ENCODE measurements at regions not wholly inside any gene's neighbourhood (a gene's known extent, or its start where the extent isn't known, plus 50 kb on each side); places are given as distances from the start of the nearest gene placed in this dataset.
"Not testable (repeated sequence)": the region's sequence is repeated elsewhere in the genome, so short reads cannot be mapped to it uniquely, and the experiment has no call there.

DNA sequence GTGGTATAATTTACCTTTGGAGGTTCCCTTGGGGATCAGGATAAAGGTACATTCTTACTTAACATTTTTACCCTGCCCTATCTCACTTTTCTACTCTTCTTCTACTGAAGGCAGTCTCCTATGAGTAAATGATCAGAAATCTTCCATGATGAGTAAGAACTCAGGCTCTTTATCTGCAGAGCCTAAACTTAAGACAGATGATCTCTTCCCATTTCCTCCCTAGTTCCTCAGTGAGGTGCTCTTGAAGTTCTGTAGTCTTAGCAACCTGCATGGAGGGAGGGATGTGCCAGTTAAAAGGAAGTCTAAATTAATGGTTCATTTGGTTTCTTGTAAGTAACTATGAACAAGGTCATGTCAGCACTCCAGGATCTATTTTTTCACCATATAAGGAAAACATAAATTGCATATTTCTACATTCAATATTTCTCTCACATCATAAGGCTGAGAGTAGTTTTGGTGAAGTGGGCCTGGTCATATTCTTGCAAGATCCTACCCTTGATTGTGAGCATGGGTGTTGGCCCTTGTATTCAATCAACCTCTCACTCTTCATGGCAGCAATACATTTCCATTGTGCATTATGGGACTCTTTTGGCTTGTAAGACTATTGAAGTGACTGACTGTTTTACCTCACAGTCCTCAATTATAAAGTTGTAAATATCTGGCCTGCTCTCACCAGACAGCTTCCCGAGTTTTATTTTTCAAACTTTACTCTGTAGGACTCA lies 295.5 kb downstream of the SLC7A11 start:
- Histone ChIP-seq H3K9me1 (replicated peaks; ENCODE audit: control insufficient read depth, extremely low read depth, insufficient read depth, low read length) (no peaks in the 10 kb centered on the region), H3K9ac (replicated peaks; ENCODE audit: extremely low read depth, insufficient read depth, low read length) (no peak overlapping the region), H3K4me1 (ENCODE audit: control insufficient read depth, extremely low read depth, insufficient read depth, low read length) (no peaks in the 10 kb centered on the region), H3K4me3 (replicated peaks in 1 of 3; ENCODE audit: insufficient read depth in 1 of 3, low read depth in 1 of 3, low read length in 3 of 3) (no peak overlapping the region), H3K36me3 (ENCODE audit: control insufficient read depth in 2 of 2, extremely low read depth in 1 of 2, insufficient read depth in 2 of 2, low read length in 2 of 2) (no peaks in the 10 kb centered on the region), H3K27me3 (ENCODE audit: control insufficient read depth in 2 of 2, insufficient read depth in 2 of 2, low read length in 2 of 2) (no peaks in the 10 kb centered on the region), H3K4me2 (ENCODE audit: insufficient read depth, low read length) (no peak overlapping the region), H4K20me1 (replicated peaks; ENCODE audit: control insufficient read depth, extremely low read depth, insufficient read depth, low read length) (no peaks in the 10 kb centered on the region), H2AFZ (ENCODE audit: low read depth, low read length) (no peak overlapping the region), H3K27ac (ENCODE audit: insufficient read depth, low read depth, low read length) (no peak overlapping the region), H3K79me2 (ENCODE audit: control insufficient read depth, insufficient read depth, low read length) (no peaks in the 10 kb centered on the region), H3K9me3 (replicated peaks; ENCODE audit: control insufficient read depth, insufficient read depth, low read length) (no peaks in the 10 kb centered on the region)
- TF ChIP-seq JUN (IDR thresholded peaks at IDR 0.05; ENCODE audit: borderline replicate concordance, insufficient read depth, insufficient read length, low read depth) (no peak), GATA2 (IDR thresholded peaks at IDR 0.05; ENCODE audit: insufficient read depth, insufficient read length, low read depth, low read length) (no peak), POLR2A (IDR thresholded peaks at IDR 0.05; ENCODE audit: low read depth, low read length) (no peak), FOS (IDR thresholded peaks at IDR 0.05; ENCODE audit: borderline replicate concordance, insufficient read depth, low read length) (no peak), POLR2AphosphoS5 (IDR thresholded peaks at IDR 0.05; ENCODE audit: insufficient read depth, low read depth, low read length) (no peak), EZH2 (IDR thresholded peaks at IDR 0.05; ENCODE audit: borderline replicate concordance, low read depth, low read length, severe bottlenecking) (no peak), MYC (IDR thresholded peaks at IDR 0.05; ENCODE audit: low read depth, low read length) (no peak)
- TF ChIP-seq, protein P1, sequence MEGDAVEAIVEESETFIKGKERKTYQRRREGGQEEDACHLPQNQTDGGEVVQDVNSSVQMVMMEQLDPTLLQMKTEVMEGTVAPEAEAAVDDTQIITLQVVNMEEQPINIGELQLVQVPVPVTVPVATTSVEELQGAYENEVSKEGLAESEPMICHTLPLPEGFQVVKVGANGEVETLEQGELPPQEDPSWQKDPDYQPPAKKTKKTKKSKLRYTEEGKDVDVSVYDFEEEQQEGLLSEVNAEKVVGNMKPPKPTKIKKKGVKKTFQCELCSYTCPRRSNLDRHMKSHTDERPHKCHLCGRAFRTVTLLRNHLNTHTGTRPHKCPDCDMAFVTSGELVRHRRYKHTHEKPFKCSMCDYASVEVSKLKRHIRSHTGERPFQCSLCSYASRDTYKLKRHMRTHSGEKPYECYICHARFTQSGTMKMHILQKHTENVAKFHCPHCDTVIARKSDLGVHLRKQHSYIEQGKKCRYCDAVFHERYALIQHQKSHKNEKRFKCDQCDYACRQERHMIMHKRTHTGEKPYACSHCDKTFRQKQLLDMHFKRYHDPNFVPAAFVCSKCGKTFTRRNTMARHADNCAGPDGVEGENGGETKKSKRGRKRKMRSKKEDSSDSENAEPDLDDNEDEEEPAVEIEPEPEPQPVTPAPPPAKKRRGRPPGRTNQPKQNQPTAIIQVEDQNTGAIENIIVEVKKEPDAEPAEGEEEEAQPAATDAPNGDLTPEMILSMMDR (IDR thresholded peaks at IDR 0.05; ENCODE audit: extremely low read depth in 1 of 2, insufficient read depth in 1 of 2, low read depth in 1 of 2, low read length in 2 of 2), result no peak
- TF ChIP-seq, protein P2, sequence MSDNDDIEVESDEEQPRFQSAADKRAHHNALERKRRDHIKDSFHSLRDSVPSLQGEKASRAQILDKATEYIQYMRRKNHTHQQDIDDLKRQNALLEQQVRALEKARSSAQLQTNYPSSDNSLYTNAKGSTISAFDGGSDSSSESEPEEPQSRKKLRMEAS (IDR thresholded peaks at IDR 0.05; ENCODE audit: insufficient read depth, insufficient read length), result no peak
- FAIRE-seq, result no peak
- ChIA-PET CTCF (no interaction called here), POLR2A (no interaction called here)
- BruUV-seq (replicated peaks), result no TSS peak
- intact Hi-C loops (cut with micrococcal nuclease), result no loop called here
- dilution Hi-C loops (cut with MboI; ENCODE audit: extremely low pct_ligation_motif_present, low sequenced_read_pairs), result no loop called here
- DNase-seq (ENCODE audit: low read depth, low spot score), result no peak

DNA sequence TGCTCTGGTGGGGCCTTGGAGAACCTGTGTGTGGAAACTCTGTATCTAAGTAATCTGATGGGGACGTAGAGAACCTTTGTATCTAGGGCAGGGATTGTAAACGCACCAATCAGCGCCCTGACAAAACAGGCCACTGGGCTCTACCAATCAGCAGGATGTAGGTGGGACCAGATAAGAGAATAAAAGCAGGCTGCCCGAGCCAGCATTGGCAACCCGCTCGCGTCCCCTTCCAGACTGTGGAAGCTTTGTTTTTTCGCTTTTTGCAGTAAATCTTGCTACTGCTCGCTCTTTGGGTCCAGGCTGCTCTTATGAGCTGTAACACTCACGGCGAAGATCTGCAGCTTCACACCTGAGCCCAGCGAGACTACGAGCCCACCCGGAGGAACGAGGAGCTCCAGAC lies 299.3 kb downstream of the SLC7A11 start:
- H2AFZ ChIP-seq (ENCODE audit: low read depth, low read length); H3K79me2 ChIP-seq (ENCODE audit: control insufficient read depth, insufficient read depth, low read length); dilution Hi-C loops (cut with MboI; ENCODE audit: extremely low pct_ligation_motif_present, low sequenced_read_pairs); CTCF ChIA-PET; H3K4me1 ChIP-seq (ENCODE audit: control insufficient read depth, extremely low read depth, insufficient read depth, low read length); H3K9me3 ChIP-seq (replicated peaks; ENCODE audit: control insufficient read depth, insufficient read depth, low read length); H3K27me3 ChIP-seq (ENCODE audit: control insufficient read depth in 2 of 2, insufficient read depth in 2 of 2, low read length in 2 of 2); H3K4me3 ChIP-seq (replicated peaks in 1 of 3; ENCODE audit: insufficient read depth in 1 of 3, low read depth in 1 of 3, low read length in 3 of 3); FAIRE-seq; H3K9me1 ChIP-seq (replicated peaks; ENCODE audit: control insufficient read depth, extremely low read depth, insufficient read depth, low read length); H3K9ac ChIP-seq (replicated peaks; ENCODE audit: extremely low read depth, insufficient read depth, low read length); H3K36me3 ChIP-seq (ENCODE audit: control insufficient read depth in 2 of 2, extremely low read depth in 1 of 2, insufficient read depth in 2 of 2, low read length in 2 of 2); H3K27ac ChIP-seq (ENCODE audit: insufficient read depth, low read depth, low read length); intact Hi-C loops (cut with micrococcal nuclease); DNase-seq (ENCODE audit: low read depth, low spot score); H4K20me1 ChIP-seq (replicated peaks; ENCODE audit: control insufficient read depth, extremely low read depth, insufficient read depth, low read length); H3K4me2 ChIP-seq (ENCODE audit: insufficient read depth, low read length); BruUV-seq (replicated peaks); POLR2A ChIA-PET: not testable (repeated sequence)

DNA sequence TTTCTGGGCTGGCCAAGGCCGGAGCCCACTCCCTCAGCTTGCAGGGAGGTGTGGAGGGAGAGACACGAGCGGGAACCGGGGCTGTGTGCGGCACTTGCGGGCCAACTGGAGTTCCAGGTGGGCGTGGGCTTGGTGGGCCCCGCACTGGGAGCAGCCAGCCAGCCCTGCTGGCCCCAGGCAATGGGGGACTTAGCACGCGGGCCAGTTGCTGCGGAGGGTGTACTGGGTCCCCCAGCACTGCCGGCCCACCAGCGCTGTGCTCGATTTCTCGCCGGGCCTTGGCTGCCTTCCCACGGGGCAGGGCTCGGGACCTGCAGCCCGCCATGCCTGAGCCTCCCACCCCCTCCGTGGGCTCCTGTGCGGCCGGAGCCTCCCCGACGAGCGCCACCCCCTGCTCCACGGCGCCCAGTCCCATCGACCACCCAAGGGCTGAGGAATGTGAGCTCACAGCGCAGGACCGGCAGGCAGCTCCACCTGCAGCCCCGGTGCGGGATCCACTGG lies 300.1 kb downstream of the SLC7A11 start:
- H3K27me3 ChIP-seq (ENCODE audit: control insufficient read depth in 2 of 2, insufficient read depth in 2 of 2, low read length in 2 of 2); H4K20me1 ChIP-seq (replicated peaks; ENCODE audit: control insufficient read depth, extremely low read depth, insufficient read depth, low read length); H3K79me2 ChIP-seq (ENCODE audit: control insufficient read depth, insufficient read depth, low read length); intact Hi-C loops (cut with micrococcal nuclease); H3K4me2 ChIP-seq (ENCODE audit: insufficient read depth, low read length); H2AFZ ChIP-seq (ENCODE audit: low read depth, low read length); dilution Hi-C loops (cut with MboI; ENCODE audit: extremely low pct_ligation_motif_present, low sequenced_read_pairs); FAIRE-seq; H3K36me3 ChIP-seq (ENCODE audit: control insufficient read depth in 2 of 2, extremely low read depth in 1 of 2, insufficient read depth in 2 of 2, low read length in 2 of 2); H3K4me3 ChIP-seq (replicated peaks in 1 of 3; ENCODE audit: insufficient read depth in 1 of 3, low read depth in 1 of 3, low read length in 3 of 3); DNase-seq (ENCODE audit: low read depth, low spot score); H3K9me1 ChIP-seq (replicated peaks; ENCODE audit: control insufficient read depth, extremely low read depth, insufficient read depth, low read length); H3K9me3 ChIP-seq (replicated peaks; ENCODE audit: control insufficient read depth, insufficient read depth, low read length); H3K27ac ChIP-seq (ENCODE audit: insufficient read depth, low read depth, low read length); H3K4me1 ChIP-seq (ENCODE audit: control insufficient read depth, extremely low read depth, insufficient read depth, low read length); CTCF ChIA-PET; BruUV-seq (replicated peaks); POLR2A ChIA-PET; H3K9ac ChIP-seq (replicated peaks; ENCODE audit: extremely low read depth, insufficient read depth, low read length): not testable (repeated sequence)

All from endothelial cell of umbilical vein (primary cell).